Peyer's patch (tissue), 4 donors: ENCODE measurements at regions not wholly inside any gene's neighbourhood (a gene's known extent, or its start where the extent isn't known, plus 50 kb on each side); places are given as distances from the start of the nearest gene placed in this dataset.

Experiments used
- CTCF ChIP-seq, 6 experiments: fragments of 450-650 bp in 4 of 6; fragments of 200-600 bp in 2 of 6; sonication (generic) in 1 of 6; IDR thresholded peaks; one replicate each; pipeline ENCODE4 v1.5.1; 2017 to 2019; ENCODE audit warnings: antibody characterized with exemption in 6 of 6, mild to moderate bottlenecking in 3 of 6, moderate library complexity in 1 of 6
- POLR2A ChIP-seq, 2 donors: fragments of 450-650 bp; IDR thresholded peaks; one replicate each; pipeline ENCODE4 v1.5.1; 2017; ENCODE audit warnings: antibody characterized with exemption in 2 of 2, mild to moderate bottlenecking in 2 of 2, moderate library complexity in 2 of 2

GRCh38 chr1:191702124-191702523 lies 456.1 kb upstream of the RGS18 start:
- TF ChIP-seq CTCF (IDR thresholded peaks at IDR 0.05) (no peak), POLR2A (IDR thresholded peaks at IDR 0.05) (no peak)
